Epithelial cell of proximal tubule (primary cell): ENCODE measurements at regions not wholly inside any gene's neighbourhood (a gene's known extent, or its start where the extent isn't known, plus 50 kb on each side); places are given as distances from the start of the nearest gene placed in this dataset.

ENCODE experiments used
- DNase-seq: peaks from one replicate; pipeline ENCODE4 v3.0.0-alpha.2; 2011; ENCODE audit warnings: low read depth
- H3K4me3 ChIP-seq: 2 replicates; pipeline ENCODE4 v1.5.1; 2011; ENCODE audit warnings: low read depth, mild to moderate bottlenecking, low read length
- TF ChIP-seq, protein P1 (sequence below): conservative IDR thresholded peaks from 2 replicates; pipeline ENCODE4 v1.5.1; 2012; ENCODE audit warnings: low read depth, mild to moderate bottlenecking, low read length

DNA sequence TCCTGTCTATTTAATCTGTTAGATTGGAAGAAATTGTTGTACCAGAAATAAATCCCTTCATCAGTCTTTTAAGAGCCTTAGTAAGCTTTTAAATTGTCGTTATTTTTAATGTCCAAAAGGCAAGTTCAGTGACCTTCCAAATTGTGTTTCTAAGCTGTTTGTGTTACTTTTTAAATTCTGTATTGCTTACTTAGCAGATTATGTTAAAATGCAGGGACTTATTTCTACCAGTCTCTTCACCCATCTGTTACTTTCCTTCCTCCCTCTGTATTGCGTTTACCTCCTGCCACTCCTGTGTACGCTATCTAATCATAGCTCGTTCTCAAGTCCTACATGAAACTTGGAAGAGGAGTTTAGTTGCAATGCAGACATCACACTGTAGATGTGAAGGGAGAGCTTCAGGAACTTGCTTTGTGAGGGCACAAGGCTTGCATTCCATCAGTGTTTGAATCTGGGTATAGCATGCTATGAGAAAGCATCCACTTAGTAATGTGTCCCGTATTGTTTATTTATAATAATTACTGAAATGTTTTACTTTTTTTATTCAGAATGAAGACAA lies 406.5 kb upstream of the RGS6 start:
- H3K4me3 ChIP-seq, result no peak overlapping the region
- no peak for DNase-seq
- TF ChIP-seq, protein P1, sequence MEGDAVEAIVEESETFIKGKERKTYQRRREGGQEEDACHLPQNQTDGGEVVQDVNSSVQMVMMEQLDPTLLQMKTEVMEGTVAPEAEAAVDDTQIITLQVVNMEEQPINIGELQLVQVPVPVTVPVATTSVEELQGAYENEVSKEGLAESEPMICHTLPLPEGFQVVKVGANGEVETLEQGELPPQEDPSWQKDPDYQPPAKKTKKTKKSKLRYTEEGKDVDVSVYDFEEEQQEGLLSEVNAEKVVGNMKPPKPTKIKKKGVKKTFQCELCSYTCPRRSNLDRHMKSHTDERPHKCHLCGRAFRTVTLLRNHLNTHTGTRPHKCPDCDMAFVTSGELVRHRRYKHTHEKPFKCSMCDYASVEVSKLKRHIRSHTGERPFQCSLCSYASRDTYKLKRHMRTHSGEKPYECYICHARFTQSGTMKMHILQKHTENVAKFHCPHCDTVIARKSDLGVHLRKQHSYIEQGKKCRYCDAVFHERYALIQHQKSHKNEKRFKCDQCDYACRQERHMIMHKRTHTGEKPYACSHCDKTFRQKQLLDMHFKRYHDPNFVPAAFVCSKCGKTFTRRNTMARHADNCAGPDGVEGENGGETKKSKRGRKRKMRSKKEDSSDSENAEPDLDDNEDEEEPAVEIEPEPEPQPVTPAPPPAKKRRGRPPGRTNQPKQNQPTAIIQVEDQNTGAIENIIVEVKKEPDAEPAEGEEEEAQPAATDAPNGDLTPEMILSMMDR, result no peak

DNA sequence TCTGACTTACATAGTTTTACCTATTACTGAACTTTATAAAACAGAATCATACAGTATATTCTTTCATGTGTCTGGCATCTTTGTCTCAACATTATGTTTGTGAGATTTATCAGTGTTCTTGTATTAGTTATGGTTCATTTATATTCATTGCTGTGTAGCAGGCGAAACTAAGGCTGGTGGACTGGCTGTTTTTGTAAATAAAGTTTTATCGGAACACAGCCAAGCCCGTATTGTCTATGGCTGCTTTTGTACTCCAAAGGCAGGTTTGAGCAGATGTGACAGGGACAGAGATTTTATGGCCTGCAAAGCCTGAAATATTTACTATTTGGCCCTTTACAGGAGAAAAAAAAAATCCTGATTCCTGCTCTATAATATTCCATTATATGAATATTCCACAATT lies 405.8 kb upstream of the RGS6 start:
- TF ChIP-seq, protein P1, result no peak
- no peak for DNase-seq
- no peak overlapping the region for H3K4me3 ChIP-seq

DNA sequence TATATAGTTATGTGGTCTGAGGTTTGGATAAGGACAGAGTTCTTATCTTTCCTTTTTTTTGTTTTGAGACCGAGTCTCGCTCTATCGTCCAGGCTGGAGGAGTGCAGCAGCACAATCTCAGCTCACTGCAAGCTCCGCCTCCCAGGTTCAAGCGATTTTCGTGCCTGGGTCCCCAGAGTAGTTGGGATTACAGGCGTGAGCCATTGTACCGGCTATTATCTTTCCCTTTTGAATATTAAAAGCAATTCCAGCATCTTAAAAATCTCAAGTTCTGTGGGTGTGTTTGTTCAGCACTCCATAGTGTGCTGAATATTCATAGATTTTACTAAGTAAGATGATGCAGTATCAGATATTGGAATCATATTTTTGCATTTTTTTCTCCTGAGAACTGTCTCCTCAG lies 404.4 kb upstream of the RGS6 start:
- TF ChIP-seq, protein P1, result no peak
- H3K4me3 ChIP-seq, result no peak overlapping the region
- DNase-seq, result no peak

DNA sequence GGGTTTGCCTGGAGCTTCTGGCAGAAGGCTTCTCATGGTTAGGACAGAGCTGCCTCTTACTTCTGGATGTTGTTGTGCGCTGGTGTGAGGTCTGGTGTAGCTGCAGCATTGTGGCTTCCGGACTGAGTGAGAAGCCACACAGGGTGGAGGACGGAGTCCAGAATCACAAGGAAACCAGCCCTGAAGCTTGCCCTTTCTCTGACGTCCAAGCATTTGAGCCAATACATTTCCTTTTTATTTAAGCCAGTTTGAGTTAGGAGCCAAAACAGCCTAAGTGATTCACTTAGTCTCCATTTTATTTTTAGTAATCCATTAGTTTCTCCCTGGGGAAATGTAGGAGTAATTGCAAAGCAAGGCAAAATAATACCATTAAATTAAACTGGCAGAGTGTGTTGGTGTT lies 402.4 kb upstream of the RGS6 start:
- DNase-seq, result no peak
- TF ChIP-seq, protein P1, result no peak
- no peak overlapping the region for H3K4me3 ChIP-seq

DNA sequence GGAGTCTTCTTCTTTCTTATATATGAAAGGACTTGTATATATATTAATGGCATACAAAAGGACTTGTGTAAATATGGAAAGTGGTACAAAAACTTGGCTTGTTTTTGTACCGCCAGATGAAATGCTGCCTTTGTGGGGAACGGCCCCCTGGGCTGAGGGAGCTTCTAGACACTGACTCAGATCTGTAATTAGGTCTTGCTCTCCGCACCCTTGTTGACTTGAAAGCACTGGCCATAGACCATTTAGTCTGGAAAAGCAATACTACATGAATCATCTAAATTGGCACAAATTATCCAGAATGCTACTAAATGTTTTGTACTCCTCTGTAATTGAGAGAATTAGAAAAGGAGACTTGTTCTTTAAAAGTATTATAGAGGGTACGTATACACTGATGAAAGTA lies 399.9 kb upstream of the RGS6 start:
- no peak for DNase-seq
- TF ChIP-seq, protein P1, result no peak
- H3K4me3 ChIP-seq, result no peak overlapping the region

DNA sequence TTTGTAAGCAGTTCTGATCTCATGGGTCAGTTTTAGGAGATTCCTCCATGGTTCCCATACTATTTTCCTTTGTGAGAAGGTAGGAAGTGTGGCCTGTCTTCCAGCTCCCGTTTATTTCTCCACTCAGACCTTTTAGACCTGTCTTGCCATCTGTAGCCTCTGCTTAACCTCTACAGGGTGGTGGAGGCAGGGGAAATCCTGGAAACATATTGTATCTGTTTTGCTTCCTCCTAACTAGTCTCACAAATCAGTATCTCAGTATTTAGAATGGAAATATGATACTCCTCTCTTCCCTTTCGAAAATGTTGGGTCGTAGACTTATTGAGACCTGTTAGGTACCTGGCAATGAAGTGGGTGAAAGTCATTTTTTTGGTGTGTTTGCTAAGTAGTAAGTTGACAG lies 399.4 kb upstream of the RGS6 start:
- DNase-seq, result no peak
- TF ChIP-seq, protein P1, result no peak
- no peak overlapping the region for H3K4me3 ChIP-seq

DNA sequence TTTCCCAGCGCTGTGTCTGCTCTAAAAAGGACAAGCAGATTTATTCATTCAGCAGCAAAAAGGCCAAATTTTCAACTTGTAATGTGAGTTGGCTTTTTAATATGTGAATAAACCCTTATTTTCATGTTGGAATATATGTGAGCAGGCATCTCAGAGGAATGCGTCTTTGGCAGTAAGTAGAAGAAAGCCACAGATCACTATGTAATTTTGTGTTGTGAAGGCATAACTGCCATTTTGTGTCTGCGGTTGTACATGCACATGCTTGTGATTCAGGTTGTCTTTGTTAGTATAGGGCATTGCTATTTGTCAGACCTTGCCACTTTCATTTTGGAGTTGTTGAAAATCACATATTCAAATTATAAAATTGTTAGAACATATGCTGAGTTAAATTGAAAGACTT lies 398.8 kb upstream of the RGS6 start:
- DNase-seq, result no peak
- H3K4me3 ChIP-seq, result no peak overlapping the region
- TF ChIP-seq, protein P1, result no peak
